ENCODE measurements at regions not wholly inside any gene's neighbourhood (a gene's known extent, or its start where the extent isn't known, plus 50 kb on each side); places are given as distances from the start of the nearest gene placed in this dataset.

DNA sequence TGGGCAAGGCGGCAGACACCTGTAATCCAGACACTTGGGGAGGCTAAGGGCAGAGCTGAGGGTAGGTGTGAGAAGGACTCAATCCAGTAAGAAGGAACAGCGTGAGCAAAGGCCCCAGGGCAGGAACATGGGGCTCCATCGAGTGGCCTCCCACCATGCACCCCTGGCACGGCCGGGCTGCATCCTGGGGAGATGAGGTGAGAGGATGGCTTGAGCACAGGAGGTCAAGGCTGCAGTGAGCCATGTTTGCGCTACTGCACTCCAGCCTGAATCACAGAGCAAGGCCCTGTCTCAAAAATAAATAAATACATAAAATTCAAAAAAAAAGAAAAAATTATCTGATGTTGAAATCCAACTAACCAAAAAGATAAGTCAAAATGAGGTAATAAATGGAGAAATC, 58.5 kb downstream of the ARL6IP4 start:
- Histone ChIP-seq H3K9ac (replicated peaks in 1 of 4; ENCODE audit: extremely low read depth in 1 of 4, low read depth in 3 of 4, low read length in 3 of 4) (no peak overlapping the region), H3K14ac (ENCODE audit: insufficient read length) (no peak overlapping the region), H4K8ac (ENCODE audit: extremely low read depth, insufficient read depth, low read length) (no peak overlapping the region), H3K27me3 (replicated peaks in 1 of 4; ENCODE audit: control insufficient read depth in 3 of 4, extremely low read depth in 1 of 4, insufficient read depth in 3 of 4, low read length in 3 of 4) (no peaks in the 10 kb centered on the region), H2BK15ac (ENCODE audit: low read length) (no peak overlapping the region), H2AK5ac (ENCODE audit: low read depth, low read length) (no peak overlapping the region), H3K4me2 (ENCODE audit: insufficient read depth in 1 of 2, low read depth in 2 of 2, low read length in 2 of 2) (no peak overlapping the region), H4K20me1 (replicated peaks in 1 of 2; ENCODE audit: control insufficient read depth in 1 of 2, insufficient read depth in 2 of 2, low read length in 2 of 2) (no peaks in the 10 kb centered on the region), H3K27ac (ENCODE audit: low read depth, low read length) (no peak overlapping the region), H4K5ac (ENCODE audit: insufficient read length, low read depth, low read length) (no peak overlapping the region), H2BK20ac (ENCODE audit: low read length) (no peak overlapping the region), H3K56ac (replicated peaks; ENCODE audit: insufficient read length, low read depth, low read length) (no peak overlapping the region), H3K79me2 (ENCODE audit: control insufficient read depth in 1 of 2, insufficient read depth in 2 of 2, low read length in 2 of 2) (no peaks in the 10 kb centered on the region), H3K23ac (ENCODE audit: insufficient read length) (no peak overlapping the region), H3K79me1 (ENCODE audit: low read depth, low read length) (no peaks in the 10 kb centered on the region), H2BK120ac (replicated peaks; ENCODE audit: low read depth, low read length) (no peak overlapping the region), H3K23me2 (ENCODE audit: low read depth, low read length) (no peaks in the 10 kb centered on the region), H2BK5ac (ENCODE audit: low read depth, low read length) (no peak overlapping the region), H2BK12ac (ENCODE audit: low read depth, low read length) (no peak overlapping the region), H2AFZ (ENCODE audit: low read length) (no peak overlapping the region), H3K4ac (replicated peaks; ENCODE audit: insufficient read length, low read depth, low read length) (no peak overlapping the region), H4K91ac (replicated peaks; ENCODE audit: insufficient read length, low read length) (no peak overlapping the region), H3K9me3 (ENCODE audit: insufficient read depth in 2 of 2, low read depth in 1 of 2, low read length in 1 of 2) (no peaks in the 10 kb centered on the region), H3K4me3 (ENCODE audit: extremely low read depth in 1 of 4, insufficient read depth in 2 of 4, low read depth in 3 of 4, low read length in 4 of 4) (no peak overlapping the region), H3K36me3 (ENCODE audit: control insufficient read depth in 2 of 4, insufficient read depth in 4 of 4, low read length in 3 of 4) (no peaks in the 10 kb centered on the region), H3K4me1 (replicated peaks in 1 of 4; ENCODE audit: control insufficient read depth in 3 of 4, insufficient read depth in 4 of 4, low read length in 3 of 4) (no peaks in the 10 kb centered on the region; a peak in 1 of 7 replicates), H3K18ac (ENCODE audit: extremely low read depth, low read length) (no peak overlapping the region)
- 89% methylated on average over 6 of the region's 6 CpGs; no CpG with 5 or more reads in 1 of the 2 experiments for WGBS, 2 experiments (ENCODE audit: extremely low coverage in 1 of 2, insufficient coverage in 1 of 2, insufficient read length in 1 of 2, insufficient replicate concordance in 2 of 2, low coverage in 1 of 2, low lambda C conversion rate in 2 of 2, missing lambda C conversion rate in 1 of 2)
- CTCF ChIA-PET (ENCODE audit: partially characterized antibody), result interaction anchor here (0.7 kb wide), 1 partner anchor 320 kb away, joined by 3 read pairs; no protein-coding TSS in a partner anchor
- no peak for FAIRE-seq
- TF ChIP-seq SP2 (IDR thresholded peaks at IDR 0.05; ENCODE audit: low read length), result no peak
- TF ChIP-seq PHF8 (conservative IDR thresholded peaks at IDR 0.05; ENCODE audit: low read depth, low read length), result no peak
- no peak for TF ChIP-seq GTF2F1 (IDR thresholded peaks at IDR 0.05; ENCODE audit: borderline replicate concordance, low read depth, low read length)
- no peak for TF ChIP-seq TBP (IDR thresholded peaks at IDR 0.05; ENCODE audit: low read depth, low read length)
- no peak for TF ChIP-seq EZH2 (IDR thresholded peaks at IDR 0.05; ENCODE audit: low read depth, low read length, severe bottlenecking)
- TF ChIP-seq EGR1 (IDR thresholded peaks at IDR 0.05; ENCODE audit: borderline replicate concordance, low read depth, low read length), result no peak
- no peak for TF ChIP-seq CHD2 (IDR thresholded peaks at IDR 0.05; ENCODE audit: low read length)
- TF ChIP-seq CHD1 (IDR thresholded peaks at IDR 0.05; ENCODE audit: low read depth, low read length), result no peak
- TF ChIP-seq RXRA (IDR thresholded peaks at IDR 0.05; ENCODE audit: insufficient read depth, low read depth, low read length), result no peak
- TF ChIP-seq GABPA (IDR thresholded peaks at IDR 0.05; ENCODE audit: borderline replicate concordance, insufficient read depth, low read length), result no peak
- no peak for TF ChIP-seq CEBPB (IDR thresholded peaks at IDR 0.05; ENCODE audit: low read depth, low read length)
- TF ChIP-seq BACH1 (IDR thresholded peaks at IDR 0.05; ENCODE audit: low read length), result no peak
- POLR2A ChIA-PET (ENCODE audit: partially characterized antibody), result interaction anchor here (1.2 kb wide), 2 partner anchors 10 to 193 kb away, joined by 3 to 4 read pairs; no protein-coding TSS in a partner anchor
- DNase-seq (ENCODE audit: low read depth in 1 of 2, low spot score in 2 of 2), result no peak
